H1 (cell line): ENCODE measurements at regions not wholly inside any gene's neighbourhood (a gene's known extent, or its start where the extent isn't known, plus 50 kb on each side); places are given as distances from the start of the nearest gene placed in this dataset.

Experiments
- CTCF ChIA-PET: fragments of 300-600 bp; sonication (Branson Sonifier 250); formaldehyde crosslinking; loops from one replicate; lab custom pipeline; 2021; ENCODE audit not compliant: partially characterized antibody; lab: Charles Lee
- POLR2A ChIA-PET: fragments of 300-600 bp; sonication (Branson Sonifier 250); formaldehyde crosslinking; loops from one replicate; lab custom pipeline; 2021; ENCODE audit warnings: inconsistent platforms; ENCODE audit not compliant: partially characterized antibody; lab: Charles Lee
- DNase-seq, 2 experiments: peaks; one replicate each; pipeline versions ENCODE4 v3.0.0 to v3.0.0-alpha.2; 2010 to 2022; ENCODE audit warnings: low spot score in 2 of 2, low read depth in 1 of 2, mixed read lengths in 1 of 2
- FAIRE-seq: peaks from 2 replicates; lab custom pipeline; 2011; peaks lifted over from hg19 to GRCh38; lab: Jason Lieb, UNC
- H2AFZ ChIP-seq: 2 replicates; pipeline ENCODE4 v1.8.1; 2012; ENCODE audit warnings: low read length, inconsistent platforms
- H2AK5ac ChIP-seq: 2 replicates; pipeline ENCODE4 v1.6.1; 2013; ENCODE audit warnings: low read depth, low read length
- H2BK120ac ChIP-seq: replicated peaks from 2 replicates; pipeline ENCODE3; 2013; ENCODE audit warnings: low read depth, low read length, inconsistent platforms
- H2BK12ac ChIP-seq: 2 replicates; pipeline ENCODE4 v1.6.1; 2013; ENCODE audit warnings: low read depth, low read length
- H2BK15ac ChIP-seq: 2 replicates; pipeline ENCODE4 v1.6.1; 2013; ENCODE audit warnings: low read length
- H2BK20ac ChIP-seq: 2 replicates; pipeline ENCODE4 v1.6.1; 2013; ENCODE audit warnings: low read length
- H2BK5ac ChIP-seq: 2 replicates; pipeline ENCODE4 v1.6.1; 2013; ENCODE audit warnings: low read depth, low read length
- H3K14ac ChIP-seq: 2 replicates; pipeline ENCODE4 v1.6.1; 2013; ENCODE audit warnings: inconsistent platforms; ENCODE audit not compliant: insufficient read length
- H3K18ac ChIP-seq: 2 replicates; pipeline ENCODE4 v1.6.1; 2013; ENCODE audit warnings: low read length; ENCODE audit errors: extremely low read depth
- H3K23ac ChIP-seq: 2 replicates; pipeline ENCODE4 v1.6.1; 2013; ENCODE audit warnings: inconsistent platforms; ENCODE audit not compliant: insufficient read length
- H3K23me2 ChIP-seq: 2 replicates; pipeline ENCODE4 v1.6.1; 2013; ENCODE audit warnings: low read depth, low read length
- H3K27ac ChIP-seq: 2 replicates; pipeline ENCODE4 v1.6.1; 2011; ENCODE audit warnings: low read depth, low read length, inconsistent platforms
- H3K27me3 ChIP-seq, 4 experiments: replicated peaks in 1 of 4; 1 replicate in 1 of 4; 2 replicates in 3 of 4; pipeline versions ENCODE4 v1.6.1 to v1.8.1; 2011 to 2013; ENCODE audit warnings: low read length in 3 of 4, mild to moderate bottlenecking in 3 of 4, inconsistent platforms in 2 of 4, mixed read lengths in 2 of 4, moderate library complexity in 1 of 4; ENCODE audit not compliant: control insufficient read depth in 3 of 4, insufficient read depth in 3 of 4; ENCODE audit errors: extremely low read depth in 1 of 4
- H3K36me3 ChIP-seq, 4 experiments: 2 replicates each; pipeline versions ENCODE4 v1.6.1 to v1.8.1; 2011 to 2013; ENCODE audit warnings: mild to moderate bottlenecking in 4 of 4, low read length in 3 of 4, moderate library complexity in 2 of 4, control low read depth in 1 of 4, inconsistent platforms in 1 of 4; ENCODE audit not compliant: insufficient read depth in 4 of 4, control insufficient read depth in 2 of 4
- H3K4ac ChIP-seq: replicated peaks from 2 replicates; pipeline ENCODE3; 2013; ENCODE audit warnings: low read length, low read depth, mixed read lengths, inconsistent platforms; ENCODE audit not compliant: insufficient read length
- H3K4me1 ChIP-seq, 4 experiments: replicated peaks in 1 of 4; 1 replicate in 1 of 4; 2 replicates in 3 of 4; pipeline versions ENCODE4 v1.6.1 to v1.8.1; 2011 to 2013; ENCODE audit warnings: low read length in 3 of 4, inconsistent platforms in 2 of 4, mixed read lengths in 1 of 4; ENCODE audit not compliant: insufficient read depth in 4 of 4, control insufficient read depth in 3 of 4
- H3K4me2 ChIP-seq, 2 experiments: 2 replicates each; pipeline versions ENCODE4 v1.6.1 to v1.8.1; 2011 to 2013; ENCODE audit warnings: low read depth in 2 of 2, low read length in 2 of 2, control low read depth in 1 of 2, inconsistent platforms in 1 of 2, mild to moderate bottlenecking in 1 of 2; ENCODE audit not compliant: insufficient read depth in 1 of 2
- H3K4me3 ChIP-seq, 4 experiments: fragments of 200-600, 300-600 bp in 1 of 4; sonication (generic), shearing (Covaris generic), sonication (Bioruptor Twin) in 1 of 4; 2 replicates each; pipeline versions ENCODE4 v1.5.1 to v1.8.1; 2011 to 2016; ENCODE audit warnings: low read length in 4 of 4, low read depth in 3 of 4, control low read depth in 2 of 4, inconsistent platforms in 2 of 4, mild to moderate bottlenecking in 2 of 4, mixed read lengths in 1 of 4, moderate library complexity in 1 of 4; ENCODE audit not compliant: insufficient read depth in 2 of 4; ENCODE audit errors: extremely low read depth in 1 of 4
- H3K56ac ChIP-seq: replicated peaks from 2 replicates; pipeline ENCODE3; 2013; ENCODE audit warnings: low read depth, mild to moderate bottlenecking, mixed read lengths, low read length, inconsistent platforms; ENCODE audit not compliant: insufficient read length
- H3K79me1 ChIP-seq: 2 replicates; pipeline ENCODE4 v1.6.1; 2013; ENCODE audit warnings: low read depth, low read length, control low read depth
- H3K79me2 ChIP-seq, 2 experiments: 2 replicates each; pipeline versions ENCODE4 v1.6.1 to v1.8.1; 2012 to 2013; ENCODE audit warnings: low read length in 2 of 2, mild to moderate bottlenecking in 2 of 2, inconsistent platforms in 1 of 2; ENCODE audit not compliant: insufficient read depth in 2 of 2, control insufficient read depth in 1 of 2
- H3K9ac ChIP-seq, 4 experiments: replicated peaks in 1 of 4; 1 replicate in 1 of 4; 2 replicates in 3 of 4; pipeline versions ENCODE4 v1.6.1 to v1.8.1; 2011 to 2013; ENCODE audit warnings: low read depth in 3 of 4, low read length in 3 of 4, control low read depth in 2 of 4, mild to moderate bottlenecking in 2 of 4, moderate library complexity in 2 of 4, inconsistent platforms in 1 of 4; ENCODE audit errors: extremely low read depth in 1 of 4
- H3K9me3 ChIP-seq, 2 experiments: 2 replicates each; pipeline versions ENCODE4 v1.6.1 to v1.8.1; 2012 to 2013; ENCODE audit warnings: mild to moderate bottlenecking in 2 of 2, moderate library complexity in 2 of 2, control low read depth in 1 of 2, inconsistent platforms in 1 of 2, low read depth in 1 of 2, low read length in 1 of 2, mixed read lengths in 1 of 2; ENCODE audit not compliant: insufficient read depth in 2 of 2
- H4K20me1 ChIP-seq, 2 experiments: replicated peaks in 1 of 2; 2 replicates each; pipeline versions ENCODE3 to v1.8.1; 2011 to 2013; ENCODE audit warnings: inconsistent platforms in 2 of 2, low read length in 2 of 2, mild to moderate bottlenecking in 1 of 2; ENCODE audit not compliant: insufficient read depth in 2 of 2, control insufficient read depth in 1 of 2
- H4K5ac ChIP-seq: 2 replicates; pipeline ENCODE4 v1.6.1; 2013; ENCODE audit warnings: low read length, low read depth, mixed read lengths, inconsistent platforms; ENCODE audit not compliant: insufficient read length
- H4K8ac ChIP-seq: 2 replicates; pipeline ENCODE4 v1.8.0; 2013; ENCODE audit warnings: mild to moderate bottlenecking, moderate library complexity, low read length, inconsistent platforms; ENCODE audit not compliant: insufficient read depth; ENCODE audit errors: extremely low read depth
- H4K91ac ChIP-seq: replicated peaks from 2 replicates; pipeline ENCODE3; 2013; ENCODE audit warnings: low read length, mixed read lengths, inconsistent platforms; ENCODE audit not compliant: insufficient read length
- ATF2 ChIP-seq: IDR thresholded peaks from 2 replicates; pipeline ENCODE4 v1.6.1; 2012; ENCODE audit warnings: low read length, inconsistent platforms
- BCL11A ChIP-seq, 2 experiments: IDR thresholded peaks; one replicate each; pipeline ENCODE4 v1.6.1; 2011; ENCODE audit warnings: low read depth in 2 of 2, low read length in 2 of 2, mild to moderate bottlenecking in 2 of 2
- CREB1 ChIP-seq: IDR thresholded peaks from 2 replicates; pipeline ENCODE4 v1.6.1; 2012; ENCODE audit warnings: inconsistent platforms
- MAX ChIP-seq: IDR thresholded peaks from 2 replicates; pipeline ENCODE4 v1.6.1; 2012; ENCODE audit warnings: inconsistent platforms
- RXRA ChIP-seq: IDR thresholded peaks from 2 replicates; pipeline ENCODE4 v1.6.1; 2011; ENCODE audit warnings: low read depth, mild to moderate bottlenecking, low read length, moderate library complexity; ENCODE audit not compliant: insufficient read depth
- SP1 ChIP-seq: IDR thresholded peaks from 2 replicates; pipeline ENCODE4 v1.6.1; 2011; ENCODE audit warnings: low read depth, low read length
- TBP ChIP-seq: IDR thresholded peaks from 2 replicates; pipeline ENCODE4 v1.6.1; 2011; ENCODE audit warnings: low read depth, low read length, improper control_type of control experiment
- TEAD4 ChIP-seq: IDR thresholded peaks from 2 replicates; pipeline ENCODE4 v1.6.1; 2012; ENCODE audit warnings: low read depth, low read length, inconsistent platforms, mixed read lengths
- WGBS, 2 experiments: shearing (Covaris generic) in 1 of 2; methylation state at CpG; one replicate each; pipeline versions ENCODE4 v1.1.6 to v1.1.7; 2013 to 2015; ENCODE audit warnings: low lambda C conversion rate in 2 of 2, mixed read lengths in 2 of 2, inconsistent platforms in 1 of 2, low coverage in 1 of 2, missing lambda C conversion rate in 1 of 2; ENCODE audit not compliant: insufficient replicate concordance in 2 of 2, insufficient coverage in 1 of 2, insufficient read length in 1 of 2; ENCODE audit errors: extremely low coverage in 1 of 2, missing lambda C conversion rate in 1 of 2; 5-methylcytosine and 5-hydroxymethylcytosine counted together

GRCh38 chr13:85652491-85652890 is 146.7 kb downstream of the SLITRK6 start:
- no peaks in the 10 kb centered on the region for H3K27me3 ChIP-seq
- H2BK12ac ChIP-seq, result no peak overlapping the region
- no peak overlapping the region for H2BK120ac ChIP-seq
- no peak overlapping the region for H2BK15ac ChIP-seq
- CTCF ChIA-PET, result no interaction called here
- DNase-seq, result no peak
- WGBS, 2 experiments, result 88% methylated on average over 1 of the region's 1 CpG; no CpG with 5 or more reads in 1 of the 2 experiments
- H3K9ac ChIP-seq, result no peak overlapping the region
- no peak overlapping the region for H4K5ac ChIP-seq
- H3K9me3 ChIP-seq, result no peaks in the 10 kb centered on the region
- H4K20me1 ChIP-seq, result no peaks in the 10 kb centered on the region
- H4K8ac ChIP-seq, result no peak overlapping the region
- no peak overlapping the region for H2BK5ac ChIP-seq
- H3K4me3 ChIP-seq, result no peak overlapping the region
- H3K79me2 ChIP-seq, result no peaks in the 10 kb centered on the region
- H3K79me1 ChIP-seq, result no peaks in the 10 kb centered on the region
- no peak overlapping the region for H4K91ac ChIP-seq
- H3K23ac ChIP-seq, result no peak overlapping the region
- H3K18ac ChIP-seq, result no peak overlapping the region
- H3K27ac ChIP-seq, result no peak overlapping the region
- POLR2A ChIA-PET, result no interaction called here
- H3K4ac ChIP-seq, result no peak overlapping the region
- peaks cover 0 to 3% (median 0%) of the 10 kb centered on the region in 4 experiments; a peak in 2 of 7 replicates for H3K4me1 ChIP-seq
- no peaks in the 10 kb centered on the region for H3K23me2 ChIP-seq
- no peak overlapping the region for H2AFZ ChIP-seq
- no peak overlapping the region for H2AK5ac ChIP-seq
- TF ChIP-seq TEAD4, result no peak
- no peak for TF ChIP-seq SP1
- no peak for TF ChIP-seq MAX
- no peak for TF ChIP-seq TBP
- no peak for TF ChIP-seq RXRA
- no peak for TF ChIP-seq ATF2
- TF ChIP-seq BCL11A (IDR thresholded peaks at IDR 0.05; ENCODE audit: low read depth in 2 of 2, low read length in 2 of 2), result no peak
- TF ChIP-seq CREB1, result no peak
- TF ChIP-seq, all 59 proteins: peak for 0
- Histone ChIP-seq H3K4me2 (no peak overlapping the region), H3K14ac (no peak overlapping the region), H2BK20ac (no peak overlapping the region), H3K56ac (no peak overlapping the region), H3K36me3 (no peaks in the 10 kb centered on the region)
- no peak for FAIRE-seq
